Ishikawa (cell line): ENCODE measurements at regions not wholly inside any gene's neighbourhood (a gene's known extent, or its start where the extent isn't known, plus 50 kb on each side); places are given as distances from the start of the nearest gene placed in this dataset.

Experiments used
- CEBPB ChIP-seq: IDR thresholded peaks from 2 replicates; pipeline ENCODE4 v1.6.1; 2012
- CREB1 ChIP-seq: IDR thresholded peaks from 2 replicates; pipeline ENCODE4 v1.6.1; 2012; ENCODE audit warnings: low read depth
- EGR1 ChIP-seq: IDR thresholded peaks from 2 replicates; pipeline ENCODE4 v1.6.1; 2012
- EP300 ChIP-seq: IDR thresholded peaks from 2 replicates; pipeline ENCODE4 v1.6.1; 2012; ENCODE audit warnings: borderline replicate concordance
- FOXM1 ChIP-seq: IDR thresholded peaks from 2 replicates; pipeline ENCODE4 v1.6.1; 2012; ENCODE audit warnings: low read depth, borderline replicate concordance
- NFIC ChIP-seq: IDR thresholded peaks from 2 replicates; pipeline ENCODE4 v1.6.1; 2012
- RAD21 ChIP-seq: IDR thresholded peaks from 2 replicates; pipeline ENCODE4 v1.6.1; 2012; ENCODE audit warnings: low read depth
- TAF1 ChIP-seq: IDR thresholded peaks from 2 replicates; pipeline ENCODE4 v1.6.1; 2012; ENCODE audit warnings: low read depth, mild to moderate bottlenecking
- TCF12 ChIP-seq: IDR thresholded peaks from 2 replicates; pipeline ENCODE4 v1.6.1; 2012; ENCODE audit warnings: low read depth
- TEAD4 ChIP-seq: IDR thresholded peaks from 2 replicates; pipeline ENCODE4 v1.6.1; 2012
- YY1 ChIP-seq: IDR thresholded peaks from 2 replicates; pipeline ENCODE4 v1.6.1; 2012; ENCODE audit warnings: low read depth
- ZBTB7A ChIP-seq: IDR thresholded peaks from 2 replicates; pipeline ENCODE4 v1.6.1; 2012; ENCODE audit warnings: low read depth
- TF ChIP-seq, protein P1 (sequence below): IDR thresholded peaks from 2 replicates; pipeline ENCODE4 v1.6.1; 2012
- TF ChIP-seq, protein P2 (sequence below): IDR thresholded peaks from 2 replicates; pipeline ENCODE4 v1.6.1; 2012
- TF ChIP-seq, protein P3 (sequence below): IDR thresholded peaks from 2 replicates; pipeline ENCODE4 v1.6.1; 2012; ENCODE audit warnings: low read depth, mild to moderate bottlenecking

DNA sequence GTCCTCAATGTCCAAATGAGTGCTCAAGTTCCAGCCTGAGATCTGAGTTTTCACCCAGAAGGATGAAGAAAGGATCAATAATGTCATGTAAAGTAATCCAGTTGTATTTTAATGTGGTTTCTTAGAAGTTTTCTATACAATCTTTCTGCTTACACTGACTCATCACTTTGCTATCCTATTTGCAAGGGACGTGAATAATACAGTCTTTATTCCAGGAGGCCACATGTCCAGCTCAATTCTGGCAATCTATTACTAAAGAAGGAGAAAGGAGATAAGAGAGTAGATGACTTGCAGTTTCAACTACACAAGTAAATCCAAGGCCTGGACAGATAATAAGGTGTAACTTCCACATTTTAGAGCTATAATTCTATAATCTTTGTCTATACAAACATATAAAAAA lies 601.1 kb upstream of the SETBP1 start:
- TF ChIP-seq EP300: no peak
- TF ChIP-seq, protein P1, sequence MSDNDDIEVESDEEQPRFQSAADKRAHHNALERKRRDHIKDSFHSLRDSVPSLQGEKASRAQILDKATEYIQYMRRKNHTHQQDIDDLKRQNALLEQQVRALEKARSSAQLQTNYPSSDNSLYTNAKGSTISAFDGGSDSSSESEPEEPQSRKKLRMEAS: no peak
- TF ChIP-seq, protein P2, sequence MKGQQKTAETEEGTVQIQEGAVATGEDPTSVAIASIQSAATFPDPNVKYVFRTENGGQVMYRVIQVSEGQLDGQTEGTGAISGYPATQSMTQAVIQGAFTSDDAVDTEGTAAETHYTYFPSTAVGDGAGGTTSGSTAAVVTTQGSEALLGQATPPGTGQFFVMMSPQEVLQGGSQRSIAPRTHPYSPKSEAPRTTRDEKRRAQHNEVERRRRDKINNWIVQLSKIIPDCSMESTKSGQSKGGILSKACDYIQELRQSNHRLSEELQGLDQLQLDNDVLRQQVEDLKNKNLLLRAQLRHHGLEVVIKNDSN: no peak
- no peak for TF ChIP-seq CEBPB
- TF ChIP-seq TEAD4: no peak
- TF ChIP-seq ZBTB7A: no peak
- TF ChIP-seq EGR1: no peak
- TF ChIP-seq RAD21: no peak
- TF ChIP-seq CREB1: no peak
- no peak for TF ChIP-seq TCF12
- TF ChIP-seq FOXM1: no peak
- TF ChIP-seq, protein P3, sequence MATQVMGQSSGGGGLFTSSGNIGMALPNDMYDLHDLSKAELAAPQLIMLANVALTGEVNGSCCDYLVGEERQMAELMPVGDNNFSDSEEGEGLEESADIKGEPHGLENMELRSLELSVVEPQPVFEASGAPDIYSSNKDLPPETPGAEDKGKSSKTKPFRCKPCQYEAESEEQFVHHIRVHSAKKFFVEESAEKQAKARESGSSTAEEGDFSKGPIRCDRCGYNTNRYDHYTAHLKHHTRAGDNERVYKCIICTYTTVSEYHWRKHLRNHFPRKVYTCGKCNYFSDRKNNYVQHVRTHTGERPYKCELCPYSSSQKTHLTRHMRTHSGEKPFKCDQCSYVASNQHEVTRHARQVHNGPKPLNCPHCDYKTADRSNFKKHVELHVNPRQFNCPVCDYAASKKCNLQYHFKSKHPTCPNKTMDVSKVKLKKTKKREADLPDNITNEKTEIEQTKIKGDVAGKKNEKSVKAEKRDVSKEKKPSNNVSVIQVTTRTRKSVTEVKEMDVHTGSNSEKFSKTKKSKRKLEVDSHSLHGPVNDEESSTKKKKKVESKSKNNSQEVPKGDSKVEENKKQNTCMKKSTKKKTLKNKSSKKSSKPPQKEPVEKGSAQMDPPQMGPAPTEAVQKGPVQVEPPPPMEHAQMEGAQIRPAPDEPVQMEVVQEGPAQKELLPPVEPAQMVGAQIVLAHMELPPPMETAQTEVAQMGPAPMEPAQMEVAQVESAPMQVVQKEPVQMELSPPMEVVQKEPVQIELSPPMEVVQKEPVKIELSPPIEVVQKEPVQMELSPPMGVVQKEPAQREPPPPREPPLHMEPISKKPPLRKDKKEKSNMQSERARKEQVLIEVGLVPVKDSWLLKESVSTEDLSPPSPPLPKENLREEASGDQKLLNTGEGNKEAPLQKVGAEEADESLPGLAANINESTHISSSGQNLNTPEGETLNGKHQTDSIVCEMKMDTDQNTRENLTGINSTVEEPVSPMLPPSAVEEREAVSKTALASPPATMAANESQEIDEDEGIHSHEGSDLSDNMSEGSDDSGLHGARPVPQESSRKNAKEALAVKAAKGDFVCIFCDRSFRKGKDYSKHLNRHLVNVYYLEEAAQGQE: no peak
- no peak for TF ChIP-seq TAF1

- TF ChIP-seq EGR1 (no peak), EP300 (no peak)
Observed at GRCh38 chr18:44080054-44080453, 600.6 kb upstream of the SETBP1 start.

GRCh38 chr18:44089732-44090131 lies 591.0 kb upstream of the SETBP1 start:
- TF ChIP-seq, protein P3: no peak
- TF ChIP-seq, protein P2: no peak
- TF ChIP-seq, protein P1: no peak
- TF ChIP-seq NFIC (no peak), TEAD4 (no peak), TAF1 (no peak), YY1 (no peak)

DNA sequence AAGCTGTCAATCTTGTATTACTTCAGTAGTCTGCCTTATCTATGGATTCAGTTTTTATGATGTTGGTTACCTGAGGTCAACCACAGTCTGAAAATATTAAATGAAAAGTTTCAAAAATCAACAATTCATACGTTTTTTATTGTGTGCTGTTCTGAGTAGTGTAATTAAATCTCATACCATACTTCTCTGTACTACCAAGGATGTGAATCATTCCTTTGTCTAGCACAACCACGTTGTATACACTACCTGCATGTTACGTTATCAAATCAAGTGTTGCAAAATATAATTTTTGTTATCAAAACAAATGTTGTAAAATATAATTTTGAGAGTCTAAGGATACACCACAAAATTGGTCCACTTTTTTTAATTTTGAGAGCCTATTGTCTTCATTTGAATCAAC lies 590.2 kb upstream of the SETBP1 start:
- TF ChIP-seq TAF1 (no peak), CEBPB (no peak), TCF12 (no peak), EP300 (no peak)
- TF ChIP-seq, protein P2: no peak
- TF ChIP-seq, protein P3: no peak

GRCh38 chr18:44093253-44093652 lies 587.4 kb upstream of the SETBP1 start:
- TF ChIP-seq FOXM1: no peak

DNA sequence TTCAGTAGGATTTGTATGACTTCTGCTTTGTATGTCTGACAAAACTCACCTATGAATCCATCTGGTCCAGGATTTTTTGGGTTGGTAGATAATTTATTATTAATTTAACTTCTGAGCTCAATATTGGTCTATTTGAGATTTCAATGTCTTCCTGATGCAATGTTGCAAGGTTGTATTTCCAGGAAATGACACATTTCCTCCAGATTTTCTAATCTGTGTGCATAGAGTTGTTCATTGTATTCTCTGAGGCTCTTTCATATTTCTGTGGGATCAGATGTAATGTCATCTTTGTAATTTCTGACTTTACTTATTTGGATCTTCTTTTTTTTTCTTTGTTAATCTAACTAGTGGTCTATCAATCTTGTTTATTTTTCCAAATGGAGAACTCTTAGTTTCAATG lies 584.7 kb upstream of the SETBP1 start:
- TF ChIP-seq, protein P1: no peak
- TF ChIP-seq, protein P3: no peak
- no peak for TF ChIP-seq RAD21
- TF ChIP-seq ZBTB7A: no peak
- no peak for TF ChIP-seq CEBPB
- TF ChIP-seq TEAD4: no peak
- no peak for TF ChIP-seq CREB1
- TF ChIP-seq TCF12: no peak
- TF ChIP-seq YY1: no peak
- TF ChIP-seq, protein P2: no peak
- no peak for TF ChIP-seq FOXM1
- TF ChIP-seq TAF1: no peak
- no peak for TF ChIP-seq EP300
- no peak for TF ChIP-seq EGR1
- TF ChIP-seq NFIC: no peak
